Fibroblast of pulmonary artery (primary cell): ENCODE measurements at regions not wholly inside any gene's neighbourhood (a gene's known extent, or its start where the extent isn't known, plus 50 kb on each side); places are given as distances from the start of the nearest gene placed in this dataset.

Experiments
- DNase-seq: peaks from one replicate; pipeline ENCODE4 v3.0.0-alpha.2; 2010; ENCODE audit warnings: low read depth
- H3K4me3 ChIP-seq: replicated peaks from 2 replicates; pipeline ENCODE4 v1.5.1; 2011; ENCODE audit warnings: low read depth, mild to moderate bottlenecking, control low read depth, low read length, moderate library complexity
- CTCF ChIP-seq: IDR thresholded peaks from 2 replicates; pipeline ENCODE4 v1.5.1; 2011; ENCODE audit warnings: mild to moderate bottlenecking, control low read depth, low read length, inconsistent platforms; ENCODE audit errors: missing control alignments

- no peak for TF ChIP-seq CTCF
- DNase-seq: no peak
- no peak overlapping the region for H3K4me3 ChIP-seq
Observed at GRCh38 chr4:155600244-155600643, 66.4 kb upstream of the GUCY1A1 start.

- TF ChIP-seq CTCF: no peak
- no peak for DNase-seq
- no peak overlapping the region for H3K4me3 ChIP-seq
Observed at GRCh38 chr4:155599596-155599995, 67.1 kb upstream of the GUCY1A1 start.

- DNase-seq: no peak
- no peak for TF ChIP-seq CTCF
- no peak overlapping the region for H3K4me3 ChIP-seq
Observed at GRCh38 chr4:155599085-155599484, 67.6 kb upstream of the GUCY1A1 start.

GRCh38 chr4:155597933-155598451, 68.7 kb upstream of the GUCY1A1 start:
- no peak overlapping the region for H3K4me3 ChIP-seq
- TF ChIP-seq CTCF: no peak
- DNase-seq: no peak

GRCh38 chr4:155597281-155597680, 69.4 kb upstream of the GUCY1A1 start:
- TF ChIP-seq CTCF: no peak
- DNase-seq: no peak
- no peak overlapping the region for H3K4me3 ChIP-seq

GRCh38 chr4:155593793-155594192, 72.9 kb upstream of the GUCY1A1 start:
- no peak for DNase-seq
- no peak for TF ChIP-seq CTCF
- no peak overlapping the region for H3K4me3 ChIP-seq

GRCh38 chr4:155592938-155593297, 73.7 kb upstream of the GUCY1A1 start:
- TF ChIP-seq CTCF: no peak
- no peak for DNase-seq
- H3K4me3 ChIP-seq: no peak overlapping the region
